ENCODE measurements at regions not wholly inside any gene's neighbourhood (a gene's known extent, or its start where the extent isn't known, plus 50 kb on each side); places are given as distances from the start of the nearest gene placed in this dataset.

GRCh38 chr12:84507956-84508850 is 404.4 kb downstream of the SLC6A15 start:
- Mint-ChIP-seq H3K9me3 (peaks cover 2% of the 10 kb centered on the region), H3K4me3 (peak overlapping the region; percentile 31 to 54 (median 50)), H3K27ac (peak overlapping the region; percentile 86 to 93 (median 87)), H3K4me1 (peaks cover 38% of the 10 kb centered on the region), H3K36me3 (ENCODE audit: low read depth) (no peaks in the 10 kb centered on the region), H3K27me3 (ENCODE audit: low read depth) (peaks cover 4% of the 10 kb centered on the region)
- TF ChIP-seq, protein P1, sequence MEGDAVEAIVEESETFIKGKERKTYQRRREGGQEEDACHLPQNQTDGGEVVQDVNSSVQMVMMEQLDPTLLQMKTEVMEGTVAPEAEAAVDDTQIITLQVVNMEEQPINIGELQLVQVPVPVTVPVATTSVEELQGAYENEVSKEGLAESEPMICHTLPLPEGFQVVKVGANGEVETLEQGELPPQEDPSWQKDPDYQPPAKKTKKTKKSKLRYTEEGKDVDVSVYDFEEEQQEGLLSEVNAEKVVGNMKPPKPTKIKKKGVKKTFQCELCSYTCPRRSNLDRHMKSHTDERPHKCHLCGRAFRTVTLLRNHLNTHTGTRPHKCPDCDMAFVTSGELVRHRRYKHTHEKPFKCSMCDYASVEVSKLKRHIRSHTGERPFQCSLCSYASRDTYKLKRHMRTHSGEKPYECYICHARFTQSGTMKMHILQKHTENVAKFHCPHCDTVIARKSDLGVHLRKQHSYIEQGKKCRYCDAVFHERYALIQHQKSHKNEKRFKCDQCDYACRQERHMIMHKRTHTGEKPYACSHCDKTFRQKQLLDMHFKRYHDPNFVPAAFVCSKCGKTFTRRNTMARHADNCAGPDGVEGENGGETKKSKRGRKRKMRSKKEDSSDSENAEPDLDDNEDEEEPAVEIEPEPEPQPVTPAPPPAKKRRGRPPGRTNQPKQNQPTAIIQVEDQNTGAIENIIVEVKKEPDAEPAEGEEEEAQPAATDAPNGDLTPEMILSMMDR (IDR thresholded peaks at IDR 0.05; ENCODE audit: unreplicated experiment in 3 of 3) = peak; percentile 26 to 52 (median 35)

GRCh38 chr12:84506282-84506681 is 406.3 kb downstream of the SLC6A15 start:
- H3K36me3 Mint-ChIP-seq (ENCODE audit: low read depth) = no peaks in the 10 kb centered on the region

DNA sequence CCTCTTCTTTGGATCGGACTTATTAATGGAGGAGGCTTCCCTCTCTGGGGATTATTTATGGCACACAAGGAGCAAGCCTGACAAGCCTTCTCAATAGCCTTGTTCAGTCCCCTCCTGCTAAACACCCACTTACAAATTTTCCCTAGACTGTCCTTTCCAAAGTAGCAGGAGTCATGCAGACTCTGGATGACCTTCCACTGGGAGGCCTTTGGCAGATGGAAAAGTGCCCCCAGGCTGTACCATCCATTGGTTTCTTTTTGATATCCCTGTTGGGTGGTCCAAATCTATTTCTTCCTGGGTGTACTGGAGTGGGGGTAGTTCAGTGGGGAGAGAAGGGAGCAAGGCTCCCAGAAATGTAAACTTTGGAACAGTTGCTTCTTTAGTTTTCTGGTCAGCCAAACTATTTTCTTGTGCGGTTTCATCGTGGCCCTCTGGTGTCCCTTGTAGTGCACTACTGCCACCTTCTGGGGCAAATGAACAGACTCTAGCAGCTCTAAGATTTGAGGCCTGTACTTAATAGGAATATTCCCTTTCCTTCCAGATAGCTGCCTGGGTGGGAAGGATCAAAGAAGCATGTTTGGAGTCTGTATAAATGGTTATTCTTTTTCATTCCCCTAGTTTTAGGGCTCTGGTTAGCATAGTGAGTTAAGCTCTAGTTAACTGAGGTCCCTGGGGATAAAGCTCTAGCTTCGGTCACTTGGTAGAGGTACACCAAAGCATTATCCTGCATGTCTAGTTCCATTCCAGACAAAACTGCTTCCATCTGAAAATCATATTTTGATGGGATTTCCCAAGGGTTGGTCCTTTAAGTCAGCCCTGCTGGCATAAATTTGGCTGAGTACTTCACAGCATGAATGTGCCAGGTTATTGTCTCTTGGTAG is 409.5 kb downstream of the SLC6A15 start:
- H3K27me3 Mint-ChIP-seq (ENCODE audit: low read depth) = peaks cover 4% of the 10 kb centered on the region
- no peaks in the 10 kb centered on the region for H3K36me3 Mint-ChIP-seq (ENCODE audit: low read depth)
- no peak overlapping the region for H3K4me3 Mint-ChIP-seq
- H3K4me1 Mint-ChIP-seq = peaks cover 27% of the 10 kb centered on the region
- TF ChIP-seq, protein P1 (IDR thresholded peaks at IDR 0.05; ENCODE audit: unreplicated experiment in 3 of 3) = peak; percentile 52 to 79 (median 56)
- peaks cover 2% of the 10 kb centered on the region for H3K9me3 Mint-ChIP-seq
- peak overlapping the region; percentile 19 to 41 (median 19) for H3K27ac Mint-ChIP-seq

More at GRCh38 chr12:84506282-84506681, 406.3 kb downstream of the SLC6A15 start:
- no peak overlapping the region for H3K4me3 Mint-ChIP-seq
- H3K9me3 Mint-ChIP-seq = peaks cover 2% of the 10 kb centered on the region
- TF ChIP-seq, protein P1 (IDR thresholded peaks at IDR 0.05; ENCODE audit: unreplicated experiment in 3 of 3) = no peak
- H3K27me3 Mint-ChIP-seq (ENCODE audit: low read depth) = peaks cover 4% of the 10 kb centered on the region
- peak overlapping the region; percentile 33 to 86 (median 81) for H3K27ac Mint-ChIP-seq
- H3K4me1 Mint-ChIP-seq = peaks cover 42% of the 10 kb centered on the region

DNA sequence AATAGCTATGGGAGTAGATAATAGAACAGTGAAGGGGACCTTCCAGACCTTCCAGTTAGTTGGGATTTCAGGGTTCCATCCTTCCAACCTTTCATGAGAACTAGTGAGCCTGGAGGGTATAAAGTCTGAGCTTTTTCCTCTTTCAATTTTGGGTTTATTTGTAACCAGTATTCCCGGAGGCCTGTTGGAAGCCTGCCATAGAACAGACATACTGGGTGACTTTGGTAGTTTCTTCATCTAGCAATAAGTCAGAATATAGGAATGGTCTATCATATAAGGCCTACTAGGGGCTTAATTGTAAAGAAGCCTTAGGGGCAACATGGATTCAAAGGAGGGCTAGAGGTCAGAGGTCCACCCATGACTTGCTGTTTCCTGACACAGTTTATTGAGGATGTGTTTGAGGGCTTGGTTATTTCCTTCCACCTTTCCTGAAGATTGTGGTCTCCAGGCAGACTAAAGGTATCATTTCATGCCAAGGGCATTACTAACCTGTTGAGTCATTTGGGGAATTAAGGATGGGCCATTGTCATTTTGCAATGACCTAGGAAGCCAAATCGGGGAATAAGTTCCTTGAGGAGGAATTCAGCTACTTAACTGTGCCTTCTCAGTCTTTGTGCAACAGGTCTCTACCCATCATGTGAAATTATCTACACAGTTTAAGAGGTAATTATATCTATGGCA is 410.3 kb downstream of the SLC6A15 start:
- TF ChIP-seq, protein P1 (IDR thresholded peaks at IDR 0.05; ENCODE audit: unreplicated experiment in 3 of 3) = no peak
- Mint-ChIP-seq H3K9me3 (peaks cover 2% of the 10 kb centered on the region), H3K27me3 (ENCODE audit: low read depth) (peaks cover 4% of the 10 kb centered on the region), H3K27ac (no peak overlapping the region), H3K36me3 (ENCODE audit: low read depth) (no peaks in the 10 kb centered on the region), H3K4me3 (no peak overlapping the region), H3K4me1 (peaks cover 18% of the 10 kb centered on the region)

- no peaks in the 10 kb centered on the region for H3K9me3 Mint-ChIP-seq
- no peaks in the 10 kb centered on the region for H3K27me3 Mint-ChIP-seq (ENCODE audit: low read depth)
- no peak overlapping the region for H3K27ac Mint-ChIP-seq
- no peak overlapping the region for H3K4me3 Mint-ChIP-seq
- no peaks in the 10 kb centered on the region for H3K36me3 Mint-ChIP-seq (ENCODE audit: low read depth)
- peaks cover under 1% of the 10 kb centered on the region for H3K4me1 Mint-ChIP-seq
- TF ChIP-seq, protein P1 (IDR thresholded peaks at IDR 0.05; ENCODE audit: unreplicated experiment in 3 of 3) = peak; percentile 12 to 49 (median 27)
Observed at GRCh38 chr12:84497819-84498218, 414.8 kb downstream of the SLC6A15 start.
